ENCODE measurements at regions not wholly inside any gene's neighbourhood (a gene's known extent, or its start where the extent isn't known, plus 50 kb on each side); places are given as distances from the start of the nearest gene placed in this dataset.
"Not testable (repeated sequence)": the region's sequence is repeated elsewhere in the genome, so short reads cannot be mapped to it uniquely, and the experiment has no call there.

GRCh38 chr6:65996096-65996495 lies 289.1 kb upstream of the EYS start:
- DNase-seq (ENCODE audit: low spot score), result no peak

- DNase-seq (ENCODE audit: low spot score), result no peak
Observed at GRCh38 chr6:65989676-65990075, 282.6 kb upstream of the EYS start.

GRCh38 chr6:65988006-65988405 lies 281.0 kb upstream of the EYS start:
- DNase-seq (ENCODE audit: low spot score), result no peak

- DNase-seq (ENCODE audit: low spot score), result no peak
Observed at GRCh38 chr6:65984089-65984488, 277.1 kb upstream of the EYS start.

- DNase-seq (ENCODE audit: low spot score), result peak; percentile 37
Observed at GRCh38 chr6:65979120-65979519, 272.1 kb upstream of the EYS start.

DNA sequence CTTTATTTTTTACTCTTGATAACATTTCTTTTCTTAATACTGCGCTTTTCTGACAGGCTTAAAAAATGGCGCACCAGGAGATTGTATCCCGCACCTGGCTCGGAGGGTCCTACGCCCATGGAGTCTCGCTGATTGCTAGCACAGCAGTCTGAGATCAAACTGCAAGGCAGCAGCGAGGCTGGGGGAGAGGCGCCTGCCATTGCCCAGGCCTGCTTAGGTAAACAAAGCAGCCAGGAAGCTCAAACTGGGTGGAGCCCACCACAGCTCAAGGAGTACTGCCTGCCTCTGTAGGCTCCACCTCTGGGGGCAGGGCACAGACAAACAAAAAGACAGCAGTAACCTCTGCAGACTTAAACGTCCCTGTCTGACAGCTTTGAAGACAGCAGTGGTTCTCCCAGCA lies 264.2 kb upstream of the EYS start:
- DNase-seq (ENCODE audit: low spot score), result not testable (repeated sequence)

GRCh38 chr6:65964261-65964660 lies 257.2 kb upstream of the EYS start:
- DNase-seq (ENCODE audit: low spot score), result no peak

- DNase-seq (ENCODE audit: low spot score), result no peak
Observed at GRCh38 chr6:65955034-65955433, 248.0 kb upstream of the EYS start.

DNA sequence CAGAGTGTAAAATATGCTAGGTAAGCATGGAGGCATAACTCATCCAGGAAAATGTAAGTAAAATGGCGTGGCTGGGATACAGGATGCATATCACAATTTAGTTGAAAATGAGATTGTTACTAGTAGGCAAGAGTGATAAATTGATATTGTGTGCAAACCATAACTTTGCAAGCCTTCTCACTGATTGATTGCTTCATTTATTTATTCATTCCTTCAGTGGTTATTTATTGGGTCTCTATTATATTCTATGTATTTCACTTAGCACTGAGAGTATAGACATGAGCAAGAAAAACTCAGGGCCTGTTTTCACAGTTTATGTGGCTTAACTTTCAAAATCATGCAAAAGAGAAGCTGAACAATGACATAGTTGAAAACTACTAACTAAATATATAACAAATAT lies 241.0 kb upstream of the EYS start:
- DNase-seq (ENCODE audit: low spot score), result no peak

GRCh38 chr6:65943548-65943947 lies 236.5 kb upstream of the EYS start:
- no peak for DNase-seq (ENCODE audit: low spot score)

- no peak for DNase-seq (ENCODE audit: low spot score)
Observed at GRCh38 chr6:65943051-65943450, 236.0 kb upstream of the EYS start.

- peak; percentile 15 for DNase-seq (ENCODE audit: low spot score)
Observed at GRCh38 chr6:65938000-65938399, 231.0 kb upstream of the EYS start.

- DNase-seq (ENCODE audit: low spot score), result no peak
Observed at GRCh38 chr6:65935412-65935811, 228.4 kb upstream of the EYS start.

GRCh38 chr6:65933390-65933789 lies 226.4 kb upstream of the EYS start:
- no peak for DNase-seq (ENCODE audit: low spot score)

DNA sequence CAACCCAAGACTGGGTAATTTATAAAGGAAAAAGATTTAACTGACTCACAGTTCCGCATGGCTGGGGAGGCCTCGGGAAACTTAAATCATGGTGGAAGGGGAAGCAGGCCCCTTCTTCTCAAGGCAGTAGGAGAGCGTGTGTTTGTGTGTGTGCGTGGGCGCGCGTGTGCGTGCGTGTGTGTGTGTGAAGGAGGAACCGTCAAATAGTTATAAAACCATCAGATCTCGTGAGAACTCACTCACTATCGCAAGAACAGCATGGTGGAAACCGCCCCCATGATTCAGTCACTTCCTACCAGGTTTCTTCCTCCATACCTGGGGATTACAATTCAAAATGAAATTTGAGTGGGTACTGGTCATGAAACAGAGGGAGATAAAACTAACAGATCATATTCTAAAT lies 220.1 kb upstream of the EYS start:
- DNase-seq (ENCODE audit: low spot score), result no peak

DNA sequence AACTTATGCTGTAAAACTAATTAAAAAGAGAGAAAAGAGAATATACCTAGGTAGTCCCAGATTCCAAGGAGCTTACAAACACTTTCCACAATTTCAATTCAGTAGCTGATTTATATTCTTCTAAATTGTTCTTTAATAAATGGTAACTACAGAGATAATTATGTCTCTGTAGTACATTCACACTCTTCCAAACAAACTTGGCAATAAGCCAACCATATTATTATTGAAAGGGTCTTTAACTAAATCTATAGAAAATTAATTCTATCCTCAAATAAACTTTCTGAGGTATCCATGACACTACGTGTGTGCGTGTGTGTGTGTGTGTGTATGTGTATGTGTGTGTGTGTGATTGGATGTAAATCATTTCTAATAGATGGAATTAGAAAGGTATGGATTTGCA lies 217.4 kb upstream of the EYS start:
- no peak for DNase-seq (ENCODE audit: low spot score)

GRCh38 chr6:65922049-65922448 lies 215.0 kb upstream of the EYS start:
- DNase-seq (ENCODE audit: low spot score), result no peak

DNA sequence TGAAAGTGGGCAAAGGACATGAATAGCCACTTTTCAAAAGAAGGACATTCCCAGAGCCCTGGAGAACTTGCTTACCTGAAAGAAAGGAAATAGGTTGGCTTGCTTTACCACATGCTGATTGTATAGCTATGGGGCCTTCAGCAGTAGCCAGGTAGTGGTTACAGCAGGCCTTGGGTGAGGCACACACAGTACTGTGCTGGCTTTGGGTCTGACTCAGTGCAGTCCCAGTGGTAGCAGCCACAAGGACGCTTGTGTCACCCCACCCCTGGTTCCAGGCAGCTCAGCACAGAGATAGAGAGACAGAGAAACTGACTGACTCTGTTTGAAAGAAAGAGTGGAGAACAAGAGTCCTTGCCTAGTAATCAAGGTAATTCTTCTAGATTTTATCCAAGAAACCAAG lies 201.0 kb upstream of the EYS start:
- DNase-seq (ENCODE audit: low spot score), result no peak

- no peak for DNase-seq (ENCODE audit: low spot score)
Observed at GRCh38 chr6:65903992-65904391, 197.0 kb upstream of the EYS start.

DNA sequence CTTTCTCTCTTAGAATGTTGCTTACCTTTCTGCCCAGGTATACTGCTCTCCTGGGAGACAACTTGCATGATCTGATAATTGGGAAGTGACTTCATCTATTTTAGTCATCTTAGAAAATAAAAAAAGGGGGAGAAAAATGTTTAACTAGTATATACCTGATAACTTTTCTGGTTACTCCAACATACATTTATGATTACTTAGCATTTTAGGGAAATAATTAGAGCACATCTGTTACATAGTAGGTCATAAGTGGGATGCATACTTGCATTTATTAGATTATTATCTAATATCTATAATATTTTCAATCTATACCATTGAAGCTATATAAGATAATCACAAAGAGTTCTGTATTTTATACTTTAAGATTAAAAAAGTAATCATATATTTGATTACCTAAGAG lies 193.9 kb upstream of the EYS start:
- no peak for DNase-seq (ENCODE audit: low spot score)

- DNase-seq (ENCODE audit: low spot score), result no peak
Observed at GRCh38 chr6:65896140-65896539, 189.1 kb upstream of the EYS start.

GRCh38 chr6:65876668-65877067 lies 169.6 kb upstream of the EYS start:
- no peak for DNase-seq (ENCODE audit: low spot score)

- no peak for DNase-seq (ENCODE audit: low spot score)
Observed at GRCh38 chr6:65852369-65852852, 145.4 kb upstream of the EYS start.

DNA sequence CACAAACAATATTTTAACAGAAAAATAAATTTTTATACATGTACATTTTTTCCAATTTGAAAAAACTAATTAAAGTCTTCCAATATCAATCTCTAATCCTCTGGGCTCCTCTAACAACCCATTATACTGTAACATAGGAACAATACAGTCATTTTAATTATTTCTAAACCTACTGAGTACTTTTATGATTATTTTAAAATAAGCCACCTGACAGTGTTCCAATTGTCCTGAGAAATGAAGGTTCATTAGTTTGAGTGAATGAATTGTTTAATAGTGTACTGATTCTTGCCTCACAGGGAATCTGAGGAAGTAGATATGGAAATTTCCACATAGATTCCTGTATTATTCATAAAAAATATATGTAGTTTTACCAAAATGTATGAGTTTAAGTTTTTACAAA lies 123.1 kb upstream of the EYS start:
- no peak for DNase-seq (ENCODE audit: low spot score)

DNA sequence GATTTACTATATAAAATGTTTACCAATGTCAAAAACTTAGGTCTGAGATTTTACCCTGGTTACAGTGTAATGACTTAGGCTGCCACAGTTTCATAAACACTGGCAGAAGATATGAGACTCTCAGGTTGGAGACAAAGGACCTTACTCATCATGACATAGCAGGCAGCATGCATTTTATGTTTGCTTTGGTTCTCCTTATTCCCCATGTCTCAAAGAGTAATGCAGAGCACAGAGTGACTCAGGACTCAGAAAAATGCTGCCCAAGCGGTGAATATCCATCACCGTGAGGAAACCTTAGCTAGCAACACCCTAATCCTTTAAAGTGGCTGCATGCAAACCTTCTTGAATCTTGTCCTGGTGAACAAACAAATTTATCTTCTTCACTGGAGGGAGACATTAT lies 112.1 kb upstream of the EYS start:
- DNase-seq (ENCODE audit: low spot score), result peak; percentile 46
